ENCODE measurements at regions not wholly inside any gene's neighbourhood (a gene's known extent, or its start where the extent isn't known, plus 50 kb on each side); places are given as distances from the start of the nearest gene placed in this dataset.
"Not testable (repeated sequence)": the region's sequence is repeated elsewhere in the genome, so short reads cannot be mapped to it uniquely, and the experiment has no call there.

DNA sequence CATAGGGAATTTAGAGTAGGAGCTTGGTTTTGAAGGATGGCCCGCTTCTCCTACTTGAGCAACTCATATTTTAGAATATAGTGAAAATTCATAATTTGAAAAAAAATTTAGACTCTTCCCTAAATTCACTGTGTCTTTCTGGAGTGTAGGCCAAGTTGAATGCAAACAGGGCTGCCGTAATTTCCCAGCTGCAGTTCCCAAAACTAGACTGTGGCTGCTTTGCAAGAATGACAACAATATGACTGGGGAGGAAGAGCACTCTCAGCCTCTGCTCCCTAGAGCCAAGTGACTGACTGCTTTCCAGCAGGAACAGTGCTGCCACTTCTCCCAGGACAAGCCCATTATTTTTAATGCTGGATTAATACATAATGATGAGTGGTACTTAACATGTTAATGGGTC, 209.0 kb downstream of the RHOU start:
- DNase-seq (ENCODE audit: low read depth) = no peak
- TF ChIP-seq, protein P1, sequence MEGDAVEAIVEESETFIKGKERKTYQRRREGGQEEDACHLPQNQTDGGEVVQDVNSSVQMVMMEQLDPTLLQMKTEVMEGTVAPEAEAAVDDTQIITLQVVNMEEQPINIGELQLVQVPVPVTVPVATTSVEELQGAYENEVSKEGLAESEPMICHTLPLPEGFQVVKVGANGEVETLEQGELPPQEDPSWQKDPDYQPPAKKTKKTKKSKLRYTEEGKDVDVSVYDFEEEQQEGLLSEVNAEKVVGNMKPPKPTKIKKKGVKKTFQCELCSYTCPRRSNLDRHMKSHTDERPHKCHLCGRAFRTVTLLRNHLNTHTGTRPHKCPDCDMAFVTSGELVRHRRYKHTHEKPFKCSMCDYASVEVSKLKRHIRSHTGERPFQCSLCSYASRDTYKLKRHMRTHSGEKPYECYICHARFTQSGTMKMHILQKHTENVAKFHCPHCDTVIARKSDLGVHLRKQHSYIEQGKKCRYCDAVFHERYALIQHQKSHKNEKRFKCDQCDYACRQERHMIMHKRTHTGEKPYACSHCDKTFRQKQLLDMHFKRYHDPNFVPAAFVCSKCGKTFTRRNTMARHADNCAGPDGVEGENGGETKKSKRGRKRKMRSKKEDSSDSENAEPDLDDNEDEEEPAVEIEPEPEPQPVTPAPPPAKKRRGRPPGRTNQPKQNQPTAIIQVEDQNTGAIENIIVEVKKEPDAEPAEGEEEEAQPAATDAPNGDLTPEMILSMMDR (IDR thresholded peaks at IDR 0.05; ENCODE audit: insufficient read depth, low read depth, low read length) = no peak
- H3K4me3 ChIP-seq (ENCODE audit: low read depth, low read length) = no peak overlapping the region

DNA sequence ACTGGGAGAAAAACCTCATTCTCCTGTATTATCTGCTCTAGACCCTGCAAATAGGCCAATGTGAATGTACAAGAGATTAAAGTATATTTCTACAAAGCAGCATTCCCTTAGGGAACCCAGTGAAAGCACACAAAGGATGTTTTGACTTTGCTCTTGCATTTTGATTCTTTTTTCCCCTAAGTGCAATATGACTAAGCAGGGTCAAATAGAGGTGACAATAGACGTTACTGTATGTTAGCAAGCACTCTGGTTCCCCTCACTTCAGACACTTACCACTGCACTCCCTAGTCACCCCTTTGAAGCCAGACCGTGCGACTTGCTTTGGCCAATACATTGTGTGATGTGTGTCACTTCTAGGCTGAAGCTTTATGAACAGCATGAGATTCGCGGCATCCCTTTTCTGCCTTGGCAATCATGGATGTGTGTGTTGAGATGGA, 209.7 kb downstream of the RHOU start:
- H3K4me3 ChIP-seq (ENCODE audit: low read depth, low read length) = no peak overlapping the region
- peak; percentile 66 for DNase-seq (ENCODE audit: low read depth)
- TF ChIP-seq, protein P1 (IDR thresholded peaks at IDR 0.05; ENCODE audit: insufficient read depth, low read depth, low read length) = no peak

DNA sequence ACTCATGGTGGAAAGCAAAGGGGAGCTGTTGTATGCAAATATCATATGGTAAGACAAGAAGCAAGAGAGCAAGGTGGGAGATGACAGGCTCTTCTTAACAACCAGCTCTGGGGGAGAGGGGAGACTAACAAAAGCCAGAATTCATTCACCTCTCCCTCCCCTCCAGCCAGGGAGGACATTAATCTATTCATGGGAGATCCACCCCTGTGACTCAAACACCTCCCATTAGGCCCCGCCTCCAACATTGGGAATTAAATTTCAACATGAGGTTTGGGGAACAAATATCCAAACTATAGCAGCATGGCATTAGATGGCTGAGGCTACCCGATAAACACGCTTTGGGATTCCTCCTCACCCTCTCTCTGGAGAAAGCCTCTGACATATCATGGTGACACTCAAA, 210.6 kb downstream of the RHOU start:
- H3K4me3 ChIP-seq (ENCODE audit: low read depth, low read length) = no peak overlapping the region
- DNase-seq (ENCODE audit: low read depth) = no peak
- TF ChIP-seq, protein P1 (IDR thresholded peaks at IDR 0.05; ENCODE audit: insufficient read depth, low read depth, low read length) = no peak

DNA sequence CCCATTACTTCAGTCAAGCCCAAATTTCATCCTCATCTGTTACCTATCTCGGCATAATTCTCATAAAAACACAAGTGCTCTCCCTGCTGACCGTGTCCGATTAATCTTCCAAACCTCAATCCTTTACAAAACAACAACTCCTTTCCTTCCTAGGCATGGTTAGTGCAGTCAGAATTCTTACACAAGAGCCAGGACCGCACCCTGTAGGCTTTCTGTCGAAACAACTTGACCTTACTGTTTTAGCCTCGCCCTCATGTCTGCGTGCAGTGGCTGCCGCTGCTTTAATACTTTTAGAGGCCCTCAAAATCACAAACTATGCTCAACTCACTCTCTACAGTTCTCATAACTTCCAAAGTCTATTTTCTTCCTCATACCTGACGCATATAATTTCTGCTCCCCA, 214.3 kb downstream of the RHOU start:
- not testable (repeated sequence) for H3K4me3 ChIP-seq (ENCODE audit: low read depth, low read length); DNase-seq (ENCODE audit: low read depth)

DNA sequence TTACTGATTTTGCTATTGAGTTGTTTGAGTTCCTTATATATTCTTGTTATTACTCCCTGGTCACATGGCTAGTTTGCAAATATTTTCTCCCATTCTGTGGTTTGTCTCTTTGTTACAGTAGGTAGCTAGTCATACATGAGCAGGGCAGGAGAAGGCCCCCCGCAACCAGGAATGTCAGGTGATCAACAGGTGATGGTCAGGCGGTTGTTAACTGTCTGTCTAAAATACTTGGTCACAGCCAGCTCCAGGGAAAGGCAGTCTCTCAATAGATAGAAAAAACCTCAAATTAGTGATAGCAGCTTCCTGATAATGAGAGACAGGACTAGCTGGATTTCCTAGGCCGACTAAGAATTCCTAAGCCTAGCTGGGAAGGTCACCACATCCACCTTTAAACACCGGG, 217.9 kb downstream of the RHOU start:
- H3K4me3 ChIP-seq (ENCODE audit: low read depth, low read length) = no peak overlapping the region
- TF ChIP-seq, protein P1 (IDR thresholded peaks at IDR 0.05; ENCODE audit: insufficient read depth, low read depth, low read length) = no peak
- no peak for DNase-seq (ENCODE audit: low read depth)

DNA sequence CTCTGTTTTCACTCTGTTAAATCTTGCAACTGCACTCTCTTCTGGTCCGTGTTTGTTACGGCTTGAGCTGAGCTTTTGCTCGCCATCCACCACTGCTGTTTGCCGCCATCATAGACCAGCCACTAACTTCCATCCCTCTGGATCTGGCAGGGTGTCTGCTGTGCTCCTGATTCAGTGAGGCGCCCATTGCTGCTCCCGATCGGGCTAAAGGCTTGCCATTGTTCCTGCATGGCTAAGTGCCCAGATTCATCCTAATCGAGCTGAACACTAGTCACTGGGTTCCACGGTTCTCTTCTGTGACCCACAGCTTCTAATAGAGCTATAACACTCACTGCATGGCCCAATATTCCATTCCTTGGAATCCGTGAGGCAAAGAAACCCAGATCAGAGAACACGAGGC, 218.5 kb downstream of the RHOU start:
- not testable (repeated sequence) for H3K4me3 ChIP-seq (ENCODE audit: low read depth, low read length); DNase-seq (ENCODE audit: low read depth)

DNA sequence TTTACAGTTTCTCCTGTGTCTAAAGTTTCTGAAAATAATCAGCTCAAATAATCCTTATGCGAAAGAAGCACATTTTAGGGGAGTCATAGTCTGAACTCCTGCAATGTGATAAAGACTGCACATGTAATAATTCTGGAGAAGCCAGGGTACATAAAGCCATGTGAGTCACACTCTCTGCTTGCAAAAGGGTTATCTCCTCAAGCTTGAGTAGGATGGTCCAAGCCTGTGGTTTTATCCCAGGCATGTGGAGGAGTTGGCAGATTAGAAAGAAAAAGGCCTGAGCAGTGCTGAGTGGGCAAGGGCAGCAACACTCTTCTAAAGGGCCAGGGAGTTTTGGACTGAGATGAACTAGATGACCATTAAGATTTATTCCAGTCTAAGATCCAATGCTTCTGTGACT, 220.4 kb downstream of the RHOU start:
- TF ChIP-seq, protein P1 (IDR thresholded peaks at IDR 0.05; ENCODE audit: insufficient read depth, low read depth, low read length) = no peak
- peak; percentile 86 for DNase-seq (ENCODE audit: low read depth)
- H3K4me3 ChIP-seq (ENCODE audit: low read depth, low read length) = no peak overlapping the region

DNA sequence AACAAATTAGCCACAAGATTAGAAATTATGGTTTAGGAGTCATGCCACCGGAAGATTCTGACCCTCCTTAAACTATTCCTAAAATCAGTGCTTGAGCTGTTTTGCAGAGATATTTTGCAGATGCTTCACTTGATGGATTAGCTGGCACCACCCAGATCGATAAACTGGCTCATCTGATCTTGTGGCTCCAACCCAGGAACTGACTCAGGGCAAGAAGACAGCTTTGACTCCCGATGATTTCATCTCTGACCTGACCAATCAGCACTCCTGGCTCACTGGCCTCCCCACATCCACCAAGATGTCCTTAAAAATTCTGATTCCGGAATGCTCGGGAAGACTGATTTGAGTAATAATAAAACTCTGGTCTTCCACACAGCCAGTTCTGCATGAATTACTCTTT, 221.6 kb downstream of the RHOU start:
- TF ChIP-seq, protein P1 (IDR thresholded peaks at IDR 0.05; ENCODE audit: insufficient read depth, low read depth, low read length) = no peak
- no peak overlapping the region for H3K4me3 ChIP-seq (ENCODE audit: low read depth, low read length)
- DNase-seq (ENCODE audit: low read depth) = no peak
